Prostate gland (tissue), 2 donors: ENCODE measurements at regions not wholly inside any gene's neighbourhood (a gene's known extent, or its start where the extent isn't known, plus 50 kb on each side); places are given as distances from the start of the nearest gene placed in this dataset.

Experiments used
- CTCF ChIP-seq, 4 experiments: fragments of 200-600 bp in 2 of 4; fragments of 450-650 bp in 2 of 4; sonication (generic) in 2 of 4; IDR thresholded peaks; 1 replicate in 3 of 4; 2 replicates in 1 of 4; pipeline ENCODE4 v1.5.1; 2016 to 2019; ENCODE audit warnings: antibody characterized with exemption in 4 of 4, mild to moderate bottlenecking in 2 of 4, moderate library complexity in 2 of 4
- POLR2A ChIP-seq: fragments of 450-650 bp; IDR thresholded peaks from one replicate; pipeline ENCODE4 v1.6.1; 2016; ENCODE audit warnings: antibody characterized with exemption, mild to moderate bottlenecking
- POLR2AphosphoS5 ChIP-seq: sonication (generic); formaldehyde crosslinking; IDR thresholded peaks from one replicate; pipeline ENCODE4 v1.6.1; 2017; ENCODE audit warnings: antibody characterized with exemption

DNA sequence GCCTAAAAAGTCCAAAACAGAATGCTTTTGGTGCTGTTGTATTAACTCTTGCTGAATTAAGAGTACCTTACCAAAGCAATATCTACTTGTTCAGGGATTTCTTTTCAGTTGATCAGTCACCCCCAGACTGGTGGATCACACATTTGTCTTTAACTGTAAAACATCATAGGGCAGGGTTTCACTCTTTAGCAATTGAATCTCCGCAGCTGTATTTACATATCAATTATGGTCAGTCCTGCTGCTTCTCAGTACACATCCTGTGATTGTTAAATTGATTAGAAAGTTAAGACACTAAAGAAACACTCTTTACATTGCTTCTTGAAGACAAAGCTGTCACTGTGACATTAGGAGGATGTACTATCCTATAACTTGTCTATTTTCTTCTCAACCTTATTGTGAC, 277.1 kb upstream of the ADGRL3 start:
- TF ChIP-seq CTCF (IDR thresholded peaks at IDR 0.05) (no peak), POLR2A (no peak), POLR2AphosphoS5 (no peak)
